Suprapubic skin (tissue), 3 donors: ENCODE measurements at regions not wholly inside any gene's neighbourhood (a gene's known extent, or its start where the extent isn't known, plus 50 kb on each side); places are given as distances from the start of the nearest gene placed in this dataset.

Source experiments
- CTCF ChIP-seq, 2 donors: fragments of 200-600 bp in 1 of 2; fragments of 450-650 bp in 1 of 2; sonication (generic) in 1 of 2; IDR thresholded peaks; one replicate each; pipeline ENCODE4 v1.5.1; 2016 to 2019; ENCODE audit warnings: antibody characterized with exemption in 2 of 2, mild to moderate bottlenecking in 1 of 2, moderate library complexity in 1 of 2
- EP300 ChIP-seq: sonication (generic); formaldehyde crosslinking; IDR thresholded peaks from one replicate; pipeline ENCODE4 v1.6.1; 2017; ENCODE audit warnings: antibody characterized with exemption

- TF ChIP-seq CTCF (IDR thresholded peaks at IDR 0.05) (no peak), EP300 (no peak)
Measured at GRCh38 chr4:27121830-27122229, 261.2 kb downstream of the STIM2 start.
